ENCODE measurements at regions not wholly inside any gene's neighbourhood (a gene's known extent, or its start where the extent isn't known, plus 50 kb on each side); places are given as distances from the start of the nearest gene placed in this dataset.

- no peak for TF ChIP-seq POLR2A (IDR thresholded peaks at IDR 0.05)
- TF ChIP-seq, protein P1, sequence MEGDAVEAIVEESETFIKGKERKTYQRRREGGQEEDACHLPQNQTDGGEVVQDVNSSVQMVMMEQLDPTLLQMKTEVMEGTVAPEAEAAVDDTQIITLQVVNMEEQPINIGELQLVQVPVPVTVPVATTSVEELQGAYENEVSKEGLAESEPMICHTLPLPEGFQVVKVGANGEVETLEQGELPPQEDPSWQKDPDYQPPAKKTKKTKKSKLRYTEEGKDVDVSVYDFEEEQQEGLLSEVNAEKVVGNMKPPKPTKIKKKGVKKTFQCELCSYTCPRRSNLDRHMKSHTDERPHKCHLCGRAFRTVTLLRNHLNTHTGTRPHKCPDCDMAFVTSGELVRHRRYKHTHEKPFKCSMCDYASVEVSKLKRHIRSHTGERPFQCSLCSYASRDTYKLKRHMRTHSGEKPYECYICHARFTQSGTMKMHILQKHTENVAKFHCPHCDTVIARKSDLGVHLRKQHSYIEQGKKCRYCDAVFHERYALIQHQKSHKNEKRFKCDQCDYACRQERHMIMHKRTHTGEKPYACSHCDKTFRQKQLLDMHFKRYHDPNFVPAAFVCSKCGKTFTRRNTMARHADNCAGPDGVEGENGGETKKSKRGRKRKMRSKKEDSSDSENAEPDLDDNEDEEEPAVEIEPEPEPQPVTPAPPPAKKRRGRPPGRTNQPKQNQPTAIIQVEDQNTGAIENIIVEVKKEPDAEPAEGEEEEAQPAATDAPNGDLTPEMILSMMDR (IDR thresholded peaks at IDR 0.05) = no peak
These were observed 581.6 kb upstream of the KLHL4 start for GRCh38 chrX:86935988-86936387.
